22Rv1 (cell line): ENCODE measurements at regions not wholly inside any gene's neighbourhood (a gene's known extent, or its start where the extent isn't known, plus 50 kb on each side); places are given as distances from the start of the nearest gene placed in this dataset.

Experiments
- H3K27ac ChIP-seq: fragments of 450-650 bp; 2 replicates; pipeline ENCODE4 v1.5.1; 2017
- ZFX ChIP-seq: fragments of 450-650 bp; IDR thresholded peaks from 2 replicates; pipeline ENCODE4 v1.6.1; 2017; ENCODE audit warnings: antibody characterized with exemption, borderline replicate concordance
- TF ChIP-seq, protein P1 (sequence below): fragments of 450-650 bp; IDR thresholded peaks from 2 replicates; pipeline ENCODE4 v1.5.1; 2017; ENCODE audit warnings: mild to moderate bottlenecking

DNA sequence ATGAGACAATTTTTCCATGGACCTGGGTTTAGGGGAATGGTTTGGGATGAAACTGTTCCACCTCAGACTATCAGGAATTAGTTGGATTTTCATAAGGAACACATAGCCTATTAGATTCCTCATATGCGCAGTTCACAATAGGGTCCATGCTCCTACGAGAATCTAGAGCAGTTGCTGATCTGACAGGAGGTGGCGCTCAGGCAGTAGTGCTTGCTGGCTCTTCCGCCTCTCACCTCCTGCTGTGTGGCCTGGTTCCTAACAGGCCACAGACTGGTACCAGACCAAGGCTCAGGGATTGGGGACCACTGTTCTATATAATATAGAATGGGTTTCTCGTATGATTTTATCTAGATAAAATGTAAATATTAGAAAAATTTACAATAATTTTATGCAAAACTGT lies 338.7 kb downstream of the CPS1 start:
- TF ChIP-seq ZFX, result no peak
- TF ChIP-seq, protein P1, sequence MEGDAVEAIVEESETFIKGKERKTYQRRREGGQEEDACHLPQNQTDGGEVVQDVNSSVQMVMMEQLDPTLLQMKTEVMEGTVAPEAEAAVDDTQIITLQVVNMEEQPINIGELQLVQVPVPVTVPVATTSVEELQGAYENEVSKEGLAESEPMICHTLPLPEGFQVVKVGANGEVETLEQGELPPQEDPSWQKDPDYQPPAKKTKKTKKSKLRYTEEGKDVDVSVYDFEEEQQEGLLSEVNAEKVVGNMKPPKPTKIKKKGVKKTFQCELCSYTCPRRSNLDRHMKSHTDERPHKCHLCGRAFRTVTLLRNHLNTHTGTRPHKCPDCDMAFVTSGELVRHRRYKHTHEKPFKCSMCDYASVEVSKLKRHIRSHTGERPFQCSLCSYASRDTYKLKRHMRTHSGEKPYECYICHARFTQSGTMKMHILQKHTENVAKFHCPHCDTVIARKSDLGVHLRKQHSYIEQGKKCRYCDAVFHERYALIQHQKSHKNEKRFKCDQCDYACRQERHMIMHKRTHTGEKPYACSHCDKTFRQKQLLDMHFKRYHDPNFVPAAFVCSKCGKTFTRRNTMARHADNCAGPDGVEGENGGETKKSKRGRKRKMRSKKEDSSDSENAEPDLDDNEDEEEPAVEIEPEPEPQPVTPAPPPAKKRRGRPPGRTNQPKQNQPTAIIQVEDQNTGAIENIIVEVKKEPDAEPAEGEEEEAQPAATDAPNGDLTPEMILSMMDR, result peak; percentile 19; the same call in 1 of the 2 replicates
- no peak overlapping the region for H3K27ac ChIP-seq

DNA sequence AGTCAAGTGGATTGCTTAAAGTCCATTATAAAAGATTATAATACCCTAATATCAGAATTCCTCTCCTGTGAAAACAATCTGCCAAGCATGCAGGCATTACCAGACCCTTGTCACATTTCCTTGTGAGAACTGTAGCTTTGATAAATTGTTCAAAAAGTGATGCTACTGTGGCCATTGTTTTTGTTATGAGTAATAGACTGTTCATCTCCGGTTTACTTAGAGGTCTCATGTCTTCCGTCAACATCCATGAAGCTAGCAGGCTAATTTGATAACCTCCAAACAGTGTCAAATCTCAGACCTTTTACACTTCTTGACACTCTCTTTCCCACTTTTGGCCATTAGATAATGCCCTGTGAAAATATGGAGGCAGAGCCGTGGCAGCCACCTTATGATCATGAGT lies 342.7 kb downstream of the CPS1 start:
- no peak overlapping the region for H3K27ac ChIP-seq
- TF ChIP-seq ZFX, result no peak
- TF ChIP-seq, protein P1, result no peak

DNA sequence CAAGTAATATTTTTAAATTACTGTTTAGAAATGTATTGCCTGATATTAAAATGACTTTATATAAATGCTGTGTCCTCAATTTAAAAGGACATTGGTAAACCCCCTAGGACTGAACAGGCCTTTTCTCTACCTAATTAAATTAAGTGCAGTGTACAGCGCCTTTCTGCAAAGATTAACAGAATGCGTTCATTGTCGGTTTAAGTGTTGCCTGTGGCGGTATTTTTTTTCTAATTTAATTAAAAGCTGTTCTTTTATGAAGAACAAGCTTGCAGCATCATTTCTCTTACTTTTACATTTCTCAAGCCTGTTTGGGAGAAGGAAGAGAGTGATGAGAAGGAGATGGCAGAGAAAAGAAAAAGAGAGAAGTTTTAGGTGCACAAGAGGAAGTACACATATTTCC lies 344.9 kb downstream of the CPS1 start:
- no peak overlapping the region for H3K27ac ChIP-seq
- TF ChIP-seq, protein P1, result no peak
- no peak for TF ChIP-seq ZFX

DNA sequence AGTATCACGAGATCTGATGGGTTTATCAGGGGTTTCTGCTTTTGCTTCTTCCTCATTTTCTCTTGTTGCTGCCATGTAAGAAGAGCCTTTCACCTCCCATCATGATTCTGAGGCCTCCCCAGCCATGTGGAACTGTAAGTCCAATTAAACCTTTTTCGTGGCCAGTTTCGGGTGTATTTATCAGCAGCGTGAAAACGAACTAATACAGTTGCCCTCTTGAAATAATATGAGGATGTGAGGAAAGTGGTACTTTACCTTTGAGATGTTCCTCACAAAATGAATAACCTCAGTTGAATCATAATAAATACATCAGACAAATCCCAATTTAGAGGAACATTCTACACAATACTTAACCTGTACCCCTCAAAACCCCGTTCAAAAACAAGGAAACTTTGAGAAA lies 356.4 kb downstream of the CPS1 start:
- no peak overlapping the region for H3K27ac ChIP-seq
- TF ChIP-seq ZFX, result no peak
- TF ChIP-seq, protein P1, result no peak

DNA sequence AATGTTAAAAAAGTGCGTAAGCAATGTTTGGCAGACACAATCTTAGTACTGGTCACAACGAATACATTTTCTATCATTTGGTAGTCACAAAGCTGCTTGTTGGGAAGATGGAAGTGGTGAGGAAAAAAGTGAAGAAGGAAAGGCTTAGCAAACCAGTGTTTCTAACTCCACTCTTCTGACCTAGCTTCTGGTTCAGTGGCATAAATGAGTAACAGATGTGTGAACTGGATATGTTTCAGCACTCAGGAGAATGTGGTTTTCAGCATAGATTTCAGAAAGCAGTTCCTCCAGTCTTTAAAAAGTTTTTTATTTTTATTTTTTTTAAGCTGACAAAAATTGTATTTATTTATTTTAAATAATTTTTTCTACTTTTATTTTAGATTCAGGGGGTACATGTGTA lies 357.1 kb downstream of the CPS1 start:
- no peak overlapping the region for H3K27ac ChIP-seq

DNA sequence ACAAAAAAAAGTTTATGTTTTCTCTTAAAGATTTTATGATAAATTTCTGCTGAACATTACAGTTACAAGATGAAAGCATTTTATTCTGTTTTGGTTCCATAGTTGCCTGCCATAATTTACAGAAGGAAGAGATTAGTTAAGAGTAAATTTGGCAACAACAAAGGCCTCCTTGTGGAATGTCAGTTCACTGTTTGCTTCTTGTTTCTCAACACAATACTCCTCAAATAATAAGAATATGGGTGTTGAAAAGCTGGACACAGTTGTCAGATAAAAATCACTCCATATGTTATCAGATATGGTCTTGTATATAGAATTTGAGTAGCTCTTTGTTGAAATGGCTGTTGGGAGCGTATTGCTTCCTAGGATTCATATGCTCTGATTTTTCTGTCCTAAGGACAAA lies 359.5 kb downstream of the CPS1 start:
- no peak overlapping the region for H3K27ac ChIP-seq
- TF ChIP-seq, protein P1, result no peak
- no peak for TF ChIP-seq ZFX

More for the DNA sequence above, 357.1 kb downstream of the CPS1 start:
- TF ChIP-seq, protein P1, result no peak
- TF ChIP-seq ZFX, result no peak

DNA sequence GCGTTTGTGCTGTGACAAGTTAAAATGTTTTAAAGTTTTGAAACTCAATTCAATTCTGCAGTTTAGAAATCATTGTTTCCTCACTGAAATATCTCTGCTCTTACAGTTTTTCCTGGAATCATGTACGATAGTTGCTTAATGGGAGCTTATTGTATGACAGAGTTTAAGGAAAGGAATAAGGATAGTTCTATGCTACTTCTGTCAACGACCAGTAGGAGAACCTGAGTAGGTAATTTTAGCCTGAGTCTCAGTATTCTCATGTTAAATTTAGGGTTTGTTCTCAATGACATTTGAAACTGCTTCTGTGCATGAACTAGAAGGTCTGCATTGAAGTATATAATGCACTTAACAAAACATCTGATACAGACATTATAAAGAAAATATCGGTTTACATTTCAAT lies 361.1 kb downstream of the CPS1 start:
- TF ChIP-seq ZFX, result no peak
- TF ChIP-seq, protein P1, result no peak
- no peak overlapping the region for H3K27ac ChIP-seq
